AG04450 (cell line): ENCODE measurements at regions not wholly inside any gene's neighbourhood (a gene's known extent, or its start where the extent isn't known, plus 50 kb on each side); places are given as distances from the start of the nearest gene placed in this dataset.

Experiments
- CTCF ChIA-PET: fragments of 300-600, 350-600 bp; formaldehyde crosslinking; extraction: SDS; loops from one replicate; lab custom pipeline; 2022; ENCODE audit warnings: antibody characterized with exemption, inconsistent platforms; lab: Charles Lee
- POLR2A ChIA-PET: fragments of 350-600 bp; formaldehyde crosslinking; extraction: SDS; loops from one replicate; lab custom pipeline; 2021; ENCODE audit warnings: antibody characterized with exemption, inconsistent platforms; lab: Yijun Ruan, JAX
- DNase-seq: peaks from one replicate; pipeline ENCODE4 v3.0.0-alpha.2; 2011; ENCODE audit warnings: low read depth, low spot score
- H3K27ac ChIP-seq: one replicate; pipeline ENCODE4 v1.5.1; 2012; ENCODE audit warnings: low read depth, low read length, control low read depth
- H3K27me3 ChIP-seq: one replicate; pipeline ENCODE4 v1.6.0; 2012; ENCODE audit warnings: low read length; ENCODE audit not compliant: control insufficient read depth, insufficient read depth
- H3K4me3 ChIP-seq: 2 replicates; pipeline ENCODE4 v1.5.1; 2011; ENCODE audit warnings: mild to moderate bottlenecking, low read depth, low read length, control low read depth
- H3K9me3 ChIP-seq: 2 replicates; pipeline ENCODE4 v1.5.1; 2012; ENCODE audit warnings: low read length; ENCODE audit not compliant: control insufficient read depth, insufficient read depth
- CTCF ChIP-seq: IDR thresholded peaks from 2 replicates; pipeline ENCODE4 v1.5.1; 2011; ENCODE audit warnings: low read depth, low read length, control low read depth, inconsistent platforms

GRCh38 chr18:32553640-32554365 is 83.1 kb upstream of the GAREM1 start:
- no peaks in the 10 kb centered on the region for H3K9me3 ChIP-seq
- no peak for DNase-seq
- TF ChIP-seq CTCF: no peak
- ChIA-PET CTCF (interaction anchor here (1.0 to 9.5 kb wide), 6 partner anchors 11 to 397 kb away, joined by 3 to 220 read pairs (median 10); partner anchors contain the start of gene GAREM1), POLR2A (no interaction called here)
- no peak overlapping the region for H3K4me3 ChIP-seq
- H3K27me3 ChIP-seq: peaks cover 3% of the 10 kb centered on the region
- H3K27ac ChIP-seq: no peak overlapping the region

- Histone ChIP-seq H3K27ac (no peak overlapping the region), H3K9me3 (no peaks in the 10 kb centered on the region), H3K4me3 (no peak overlapping the region), H3K27me3 (peaks cover 3% of the 10 kb centered on the region)
- TF ChIP-seq CTCF: no peak
- no peak for DNase-seq
- ChIA-PET CTCF (interaction anchor here (0.6 to 9.5 kb wide), 13 partner anchors 9 to 422 kb away, joined by 3 to 220 read pairs (median 3); partner anchors contain the start of gene GAREM1), POLR2A (no interaction called here)
Measured at GRCh38 chr18:32553174-32553573, 82.5 kb upstream of the GAREM1 start.

- Histone ChIP-seq H3K4me3 (no peak overlapping the region), H3K27me3 (peaks cover 3% of the 10 kb centered on the region), H3K9me3 (no peaks in the 10 kb centered on the region), H3K27ac (no peak overlapping the region)
- peak; percentile 41 for DNase-seq
- POLR2A ChIA-PET: no interaction called here
- CTCF ChIA-PET: interaction anchor here (0.6 to 9.5 kb wide), 20 partner anchors 10 to 421 kb away, joined by 3 to 220 read pairs (median 3); partner anchors contain the start of gene GAREM1
- peak; percentile 77 for TF ChIP-seq CTCF
Measured at GRCh38 chr18:32552421-32553030, 81.8 kb upstream of the GAREM1 start.

- POLR2A ChIA-PET: no interaction called here
Measured at GRCh38 chr18:32550963-32551362, 80.3 kb upstream of the GAREM1 start.

More at GRCh38 chr18:32550963-32551362, 80.3 kb upstream of the GAREM1 start:
- peak; percentile 19; the same call in 1 of the 2 replicates for TF ChIP-seq CTCF
- Histone ChIP-seq H3K27me3 (peaks cover 3% of the 10 kb centered on the region), H3K9me3 (no peaks in the 10 kb centered on the region), H3K4me3 (no peak overlapping the region), H3K27ac (no peak overlapping the region)
- no peak for DNase-seq
- CTCF ChIA-PET: interaction anchor here (0.7 to 9.5 kb wide), 11 partner anchors 12 to 418 kb away, joined by 3 to 220 read pairs (median 5); partner anchors contain the start of gene GAREM1
